ENCODE measurements at regions not wholly inside any gene's neighbourhood (a gene's known extent, or its start where the extent isn't known, plus 50 kb on each side); places are given as distances from the start of the nearest gene placed in this dataset.

- TF ChIP-seq CTCF (IDR thresholded peaks at IDR 0.05) (no peak), POLR2A (IDR thresholded peaks at IDR 0.05) (no peak)
These were observed 162.8 kb upstream of the TOPAZ1 start for GRCh38 chr3:44078863-44079262.
